ENCODE measurements at regions not wholly inside any gene's neighbourhood (a gene's known extent, or its start where the extent isn't known, plus 50 kb on each side); places are given as distances from the start of the nearest gene placed in this dataset.
A peak's percentile ranks its signal among the peaks of the same experiment; 100 is the strongest.

DNA sequence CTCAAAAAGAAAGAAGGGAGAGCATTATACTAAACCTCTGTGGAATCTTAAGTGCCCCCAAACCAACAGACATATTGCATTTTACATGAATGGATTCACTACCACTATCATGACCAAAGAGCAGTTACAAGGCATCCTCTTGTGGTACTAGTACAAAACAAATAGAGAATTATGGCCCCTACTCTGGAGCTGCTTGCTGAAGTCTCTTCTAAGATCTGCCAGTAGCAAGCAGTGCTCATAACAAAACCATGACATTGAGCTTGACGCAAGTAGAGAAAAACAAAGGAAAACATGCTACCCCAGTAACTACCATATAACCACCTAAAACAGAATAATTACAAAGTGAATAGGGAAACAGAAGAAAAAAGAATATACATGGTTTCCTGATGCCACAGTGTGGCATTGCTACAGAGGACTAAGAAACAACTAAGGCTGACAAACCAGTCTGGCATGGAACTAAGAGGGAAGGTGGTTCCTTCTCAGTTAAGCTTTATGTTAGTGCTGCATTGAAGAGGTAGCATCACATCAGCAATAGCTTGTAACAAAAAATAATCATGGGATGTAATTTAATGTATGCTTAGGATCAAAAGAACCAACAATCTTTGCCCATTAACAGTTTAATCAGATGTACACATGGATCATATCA, 150.2 kb upstream of the AGR3 start:
- intact Hi-C loops (cut with DNase I), result no loop called here
- peaks cover 4% of the 10 kb centered on the region for H3K4me1 ChIP-seq
- no peak overlapping the region for H3K27ac ChIP-seq
- H3K9me3 ChIP-seq, result no peaks in the 10 kb centered on the region
- ATAC-seq (no peak), DNase-seq (no peak)
- H3K36me3 ChIP-seq, result no peaks in the 10 kb centered on the region
- TF ChIP-seq, protein P1, sequence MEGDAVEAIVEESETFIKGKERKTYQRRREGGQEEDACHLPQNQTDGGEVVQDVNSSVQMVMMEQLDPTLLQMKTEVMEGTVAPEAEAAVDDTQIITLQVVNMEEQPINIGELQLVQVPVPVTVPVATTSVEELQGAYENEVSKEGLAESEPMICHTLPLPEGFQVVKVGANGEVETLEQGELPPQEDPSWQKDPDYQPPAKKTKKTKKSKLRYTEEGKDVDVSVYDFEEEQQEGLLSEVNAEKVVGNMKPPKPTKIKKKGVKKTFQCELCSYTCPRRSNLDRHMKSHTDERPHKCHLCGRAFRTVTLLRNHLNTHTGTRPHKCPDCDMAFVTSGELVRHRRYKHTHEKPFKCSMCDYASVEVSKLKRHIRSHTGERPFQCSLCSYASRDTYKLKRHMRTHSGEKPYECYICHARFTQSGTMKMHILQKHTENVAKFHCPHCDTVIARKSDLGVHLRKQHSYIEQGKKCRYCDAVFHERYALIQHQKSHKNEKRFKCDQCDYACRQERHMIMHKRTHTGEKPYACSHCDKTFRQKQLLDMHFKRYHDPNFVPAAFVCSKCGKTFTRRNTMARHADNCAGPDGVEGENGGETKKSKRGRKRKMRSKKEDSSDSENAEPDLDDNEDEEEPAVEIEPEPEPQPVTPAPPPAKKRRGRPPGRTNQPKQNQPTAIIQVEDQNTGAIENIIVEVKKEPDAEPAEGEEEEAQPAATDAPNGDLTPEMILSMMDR (IDR thresholded peaks at IDR 0.05), result no peak
- no peaks in the 10 kb centered on the region for H3K27me3 ChIP-seq
- no peak overlapping the region for H3K4me3 ChIP-seq

DNA sequence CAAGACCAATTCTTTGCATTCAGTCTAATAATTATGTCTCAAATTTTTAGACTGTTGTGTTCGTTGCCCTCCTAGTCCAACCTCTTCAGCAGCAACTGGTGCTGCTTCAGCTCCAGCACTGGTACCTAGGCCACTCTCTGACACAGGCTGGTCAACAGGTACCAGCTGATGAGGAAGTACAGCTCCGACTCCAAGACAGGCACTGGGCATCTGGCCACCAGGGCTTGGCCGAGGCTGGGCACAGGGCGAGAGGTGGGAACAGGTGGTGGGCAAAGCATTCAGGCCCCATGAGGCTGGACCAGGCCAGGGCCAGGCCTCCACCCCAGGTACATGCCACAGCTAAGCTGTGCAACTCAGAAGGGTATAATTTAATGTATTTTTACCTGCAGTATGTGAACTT, 151.5 kb upstream of the AGR3 start:
- TF ChIP-seq, protein P1 (IDR thresholded peaks at IDR 0.05), result no peak
- Histone ChIP-seq H3K27ac (no peak overlapping the region), H3K9me3 (no peaks in the 10 kb centered on the region), H3K4me3 (no peak overlapping the region), H3K4me1 (peaks cover 4% of the 10 kb centered on the region), H3K27me3 (no peaks in the 10 kb centered on the region), H3K36me3 (no peaks in the 10 kb centered on the region)
- ATAC-seq (peak; percentile 83), DNase-seq (peak; percentile 73)
- intact Hi-C loops (cut with DNase I), result no loop called here

DNA sequence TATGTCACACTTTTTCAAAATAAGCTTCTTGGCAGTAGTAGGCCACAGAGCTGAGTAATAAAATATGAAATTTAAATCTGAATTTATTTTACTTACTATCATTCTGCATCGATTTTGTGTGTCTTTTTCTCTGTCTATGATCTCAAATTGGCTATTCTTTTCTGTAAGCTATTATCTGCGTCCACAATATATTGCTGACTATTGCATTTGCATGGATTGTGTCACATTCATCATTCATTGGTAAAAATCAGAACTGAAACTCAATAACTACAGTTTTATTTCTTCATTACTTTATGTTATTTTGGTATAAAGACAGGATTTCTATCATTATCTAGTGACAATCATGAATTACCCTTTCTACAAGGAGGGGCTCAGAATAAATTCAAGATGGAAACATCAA, 154.8 kb upstream of the AGR3 start:
- no peak for DNase-seq
- no peaks in the 10 kb centered on the region for H3K9me3 ChIP-seq
- H3K27ac ChIP-seq, result no peak overlapping the region
- H3K4me3 ChIP-seq, result no peak overlapping the region
- no peaks in the 10 kb centered on the region for H3K36me3 ChIP-seq
- peaks cover 28% of the 10 kb centered on the region for H3K4me1 ChIP-seq
- no peaks in the 10 kb centered on the region for H3K27me3 ChIP-seq
- intact Hi-C loops (cut with DNase I), result no loop called here
- ATAC-seq, result no peak
- TF ChIP-seq, protein P1 (IDR thresholded peaks at IDR 0.05), result no peak

DNA sequence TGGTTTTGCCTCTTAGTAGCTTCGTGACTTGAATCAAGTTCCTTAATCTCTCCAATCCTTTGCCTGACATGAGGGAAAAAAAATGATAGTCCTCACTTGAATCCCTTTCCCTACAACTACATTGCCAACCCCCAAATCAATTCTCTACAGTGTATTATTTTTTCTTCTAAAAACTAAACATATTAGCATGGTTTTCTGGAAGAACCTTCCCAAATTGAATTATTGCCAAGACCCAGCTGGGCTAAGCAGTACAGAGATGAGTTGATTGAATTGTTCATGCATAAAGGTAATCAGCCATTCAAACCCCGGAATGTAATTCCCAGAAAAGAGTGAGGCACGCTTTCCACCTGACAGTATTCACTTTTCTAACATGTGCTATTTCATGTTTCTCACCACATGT, 155.6 kb upstream of the AGR3 start:
- Histone ChIP-seq H3K4me3 (no peak overlapping the region), H3K27ac (no peak overlapping the region), H3K4me1 (peaks cover 35% of the 10 kb centered on the region), H3K9me3 (no peaks in the 10 kb centered on the region), H3K36me3 (no peaks in the 10 kb centered on the region), H3K27me3 (no peaks in the 10 kb centered on the region)
- intact Hi-C loops (cut with DNase I), result no loop called here
- ATAC-seq (no peak), DNase-seq (no peak)
- TF ChIP-seq, protein P1 (IDR thresholded peaks at IDR 0.05), result no peak

DNA sequence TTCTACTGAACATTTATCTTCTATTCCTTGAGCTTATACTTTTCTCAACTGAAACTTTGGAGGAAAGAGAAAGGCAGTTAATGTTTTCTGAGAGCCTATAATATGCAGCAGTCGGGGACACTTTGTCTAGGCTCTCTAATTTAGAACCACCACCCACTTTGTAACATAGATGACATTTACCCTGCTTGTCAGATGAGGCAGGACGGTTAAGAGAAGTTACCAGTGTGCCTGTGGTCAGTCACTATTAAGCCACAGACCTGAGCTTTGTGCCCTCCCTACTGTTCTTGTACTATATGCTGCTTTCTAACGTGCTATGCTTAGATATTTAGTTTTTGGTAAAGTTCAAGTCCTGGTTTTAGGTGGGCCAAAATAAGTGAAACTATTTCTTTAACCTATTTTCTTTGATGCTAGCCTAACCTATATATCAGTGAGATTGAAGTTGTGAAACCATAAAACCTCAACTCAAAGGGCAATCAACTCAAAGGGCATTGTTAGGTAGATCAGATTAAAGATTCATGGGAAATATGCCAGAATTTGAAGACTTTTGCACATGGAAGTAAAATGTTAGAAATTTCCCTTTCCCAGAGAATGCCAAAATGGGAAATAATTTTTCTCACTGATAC, 156.5 kb upstream of the AGR3 start:
- H3K9me3 ChIP-seq, result no peaks in the 10 kb centered on the region
- peaks cover 44% of the 10 kb centered on the region for H3K4me1 ChIP-seq
- no peak for DNase-seq
- H3K36me3 ChIP-seq, result no peaks in the 10 kb centered on the region
- no peaks in the 10 kb centered on the region for H3K27me3 ChIP-seq
- H3K4me3 ChIP-seq, result no peak overlapping the region
- TF ChIP-seq, protein P1 (IDR thresholded peaks at IDR 0.05), result no peak
- no peak overlapping the region for H3K27ac ChIP-seq
- intact Hi-C loops (cut with DNase I), result no loop called here
- ATAC-seq, result peak; percentile 83
